Spleen (tissue), 11 donors: ENCODE measurements at regions not wholly inside any gene's neighbourhood (a gene's known extent, or its start where the extent isn't known, plus 50 kb on each side); places are given as distances from the start of the nearest gene placed in this dataset.

Source experiments
- DNase-seq: peaks from one replicate; pipeline ENCODE4 v3.0.0-alpha.2; 2020
- H3K27ac ChIP-seq, 8 donors: fragments of 200-600 bp; sonication (generic) in 7 of 8; 1 replicate in 4 of 8; 2 replicates in 4 of 8; pipeline versions ENCODE4 v1.5.0 to v1.8.0; 2016 to 2021; ENCODE audit warnings: inconsistent platforms in 4 of 8, mild to moderate bottlenecking in 4 of 8, moderate library complexity in 1 of 8
- H3K27me3 ChIP-seq, 7 donors: fragments of 200-600 bp; sonication (generic) in 6 of 7; replicated peaks in 1 of 7; 1 replicate in 4 of 7; 2 replicates in 3 of 7; pipeline versions ENCODE4 v1.5.0 to v1.8.0; 2016 to 2021; ENCODE audit warnings: inconsistent platforms in 3 of 7, mild to moderate bottlenecking in 1 of 7
- H3K36me3 ChIP-seq, 6 donors: fragments of 200-600 bp; sonication (generic) in 5 of 6; 1 replicate in 4 of 6; 2 replicates in 2 of 6; pipeline versions ENCODE4 v1.5.0 to v1.8.0; 2016 to 2021; ENCODE audit warnings: inconsistent platforms in 2 of 6
- H3K4me1 ChIP-seq, 6 donors: fragments of 200-600 bp; sonication (generic) in 5 of 6; 1 replicate in 3 of 6; 2 replicates in 3 of 6; pipeline versions ENCODE4 v1.5.0 to v1.8.0; 2016 to 2021; ENCODE audit warnings: inconsistent platforms in 3 of 6
- H3K4me3 ChIP-seq, 8 donors: fragments of 200-600 bp; sonication (generic) in 7 of 8; 1 replicate in 4 of 8; 2 replicates in 4 of 8; pipeline versions ENCODE4 v1.5.0 to v1.8.0; 2016 to 2021; ENCODE audit warnings: inconsistent platforms in 4 of 8, mild to moderate bottlenecking in 4 of 8, moderate library complexity in 2 of 8
- H3K9me3 ChIP-seq, 8 donors: fragments of 200-600 bp; sonication (generic) in 7 of 8; 1 replicate in 4 of 8; 2 replicates in 4 of 8; pipeline versions ENCODE4 v1.5.0 to v1.8.0; 2016 to 2021; ENCODE audit warnings: inconsistent platforms in 4 of 8
- POLR2A ChIP-seq, 3 donors: fragments of 450-650 bp; IDR thresholded peaks; one replicate each; pipeline ENCODE4 v1.5.1; 2017; ENCODE audit warnings: antibody characterized with exemption in 3 of 3, mild to moderate bottlenecking in 1 of 3
- POLR2AphosphoS5 ChIP-seq, 3 donors: sonication (generic); formaldehyde crosslinking; IDR thresholded peaks; one replicate each; pipeline ENCODE4 v1.5.1; 2017; ENCODE audit warnings: antibody characterized with exemption in 3 of 3
- WGBS, 5 donors: extraction: QIAGEN DNeasy Blood & Tissue Kit in 3 of 5; methylation state at CpG; one replicate each; pipeline versions ENCODE4 v1.1.5 to v1.1.7; 2013 to 2018; 5-methylcytosine and 5-hydroxymethylcytosine counted together
- intact Hi-C: fragments of 100-400 bp; cut with DNase I; formaldehyde crosslinking; loops from one replicate; pipeline ENCODE4 v1.15.0; 2023; ENCODE audit warnings: low total_unique reads
- TF ChIP-seq, protein P1 (sequence below), 11 experiments: fragments of 200-600 bp in 7 of 11; fragments of 450-650 bp in 4 of 11; sonication (generic) in 4 of 11; IDR thresholded peaks in 8 of 11; conservative IDR thresholded peaks in 3 of 11; 1 replicate in 7 of 11; 2 replicates in 4 of 11; pipeline versions ENCODE4 v1.4.0 to v1.8.0; 2016 to 2021; ENCODE audit warnings: antibody characterized with exemption in 11 of 11, inconsistent platforms in 4 of 11, mild to moderate bottlenecking in 1 of 11
- donor health status: healthy with polysubstance abuse.
- donor health status: DM: no; HTN: no; CAD: no; lungs with moderate emphysema.
- donor health status: DM: no; HTN: no; CAD: no.
- donor health status: Bipolar disorder and iron deficiency.
- donor health status: healthy.
- donor health status: DM: no; HTN: no; CAD: no.
- donor health status: DM: yes; HTN: yes; CAD: no.

GRCh38 chr6:15852289-15852688 lies 189.5 kb upstream of the DTNBP1 start:
- peaks cover 0 to 6% (median 0%) of the 10 kb centered on the region in 8 donors for H3K9me3 ChIP-seq
- DNase-seq, result no peak
- intact Hi-C loops, result no loop called here

GRCh38 chr6:15849395-15849794 lies 186.6 kb upstream of the DTNBP1 start:
- WGBS, 5 donors, result 94 to 99% (median 96%) methylated on average over 4 of the region's 4 CpGs
- TF ChIP-seq, protein P1, sequence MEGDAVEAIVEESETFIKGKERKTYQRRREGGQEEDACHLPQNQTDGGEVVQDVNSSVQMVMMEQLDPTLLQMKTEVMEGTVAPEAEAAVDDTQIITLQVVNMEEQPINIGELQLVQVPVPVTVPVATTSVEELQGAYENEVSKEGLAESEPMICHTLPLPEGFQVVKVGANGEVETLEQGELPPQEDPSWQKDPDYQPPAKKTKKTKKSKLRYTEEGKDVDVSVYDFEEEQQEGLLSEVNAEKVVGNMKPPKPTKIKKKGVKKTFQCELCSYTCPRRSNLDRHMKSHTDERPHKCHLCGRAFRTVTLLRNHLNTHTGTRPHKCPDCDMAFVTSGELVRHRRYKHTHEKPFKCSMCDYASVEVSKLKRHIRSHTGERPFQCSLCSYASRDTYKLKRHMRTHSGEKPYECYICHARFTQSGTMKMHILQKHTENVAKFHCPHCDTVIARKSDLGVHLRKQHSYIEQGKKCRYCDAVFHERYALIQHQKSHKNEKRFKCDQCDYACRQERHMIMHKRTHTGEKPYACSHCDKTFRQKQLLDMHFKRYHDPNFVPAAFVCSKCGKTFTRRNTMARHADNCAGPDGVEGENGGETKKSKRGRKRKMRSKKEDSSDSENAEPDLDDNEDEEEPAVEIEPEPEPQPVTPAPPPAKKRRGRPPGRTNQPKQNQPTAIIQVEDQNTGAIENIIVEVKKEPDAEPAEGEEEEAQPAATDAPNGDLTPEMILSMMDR (IDR thresholded peaks at IDR 0.05 in 8 of 11, conservative IDR thresholded peaks at IDR 0.05 in 3 of 11), result no peak
- TF ChIP-seq POLR2A (IDR thresholded peaks at IDR 0.05), result no peak
- H3K4me3 ChIP-seq, result no peak overlapping the region
- no peaks in the 10 kb centered on the region for H3K4me1 ChIP-seq
- intact Hi-C loops, result no loop called here
- DNase-seq, result no peak
- no peaks in the 10 kb centered on the region for H3K27me3 ChIP-seq
- H3K9me3 ChIP-seq, result peaks cover 0 to 6% (median 0%) of the 10 kb centered on the region in 8 donors
- H3K27ac ChIP-seq, result no peak overlapping the region
- H3K36me3 ChIP-seq, result no peaks in the 10 kb centered on the region

More at GRCh38 chr6:15852289-15852688, 189.5 kb upstream of the DTNBP1 start:
- H3K4me1 ChIP-seq, result no peaks in the 10 kb centered on the region
- TF ChIP-seq, protein P1 (IDR thresholded peaks at IDR 0.05 in 8 of 11, conservative IDR thresholded peaks at IDR 0.05 in 3 of 11), result no peak
- TF ChIP-seq POLR2AphosphoS5 (IDR thresholded peaks at IDR 0.05) (no peak), POLR2A (IDR thresholded peaks at IDR 0.05) (no peak)
- no peak overlapping the region for H3K27ac ChIP-seq
- H3K36me3 ChIP-seq, result no peaks in the 10 kb centered on the region
- no peaks in the 10 kb centered on the region for H3K27me3 ChIP-seq
- no peak overlapping the region for H3K4me3 ChIP-seq
- 68 to 96% (median 88%) methylated on average over 2 of the region's 2 CpGs for WGBS, 5 donors

DNA sequence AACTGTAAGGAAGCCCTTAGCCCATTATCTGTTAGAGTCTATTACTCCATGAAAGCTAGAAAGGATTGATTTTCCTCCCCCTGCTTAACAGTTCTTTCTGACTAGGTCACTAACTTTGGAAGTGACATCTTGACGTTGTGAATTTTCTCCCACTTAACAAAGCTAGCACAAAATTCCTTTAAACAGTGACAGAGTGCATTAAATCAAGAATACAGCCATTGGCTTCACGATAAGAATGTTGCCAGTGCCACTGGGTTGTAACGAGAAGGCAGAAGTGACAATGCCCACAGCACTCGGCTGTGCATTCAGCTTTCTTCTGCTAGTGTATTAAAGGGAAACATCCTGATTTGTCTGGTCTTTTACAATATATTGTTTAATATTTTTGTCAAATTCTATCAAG lies 182.7 kb upstream of the DTNBP1 start:
- H3K27me3 ChIP-seq, result no peaks in the 10 kb centered on the region
- no peak overlapping the region for H3K4me3 ChIP-seq
- H3K27ac ChIP-seq, result no peak overlapping the region
- no peaks in the 10 kb centered on the region for H3K36me3 ChIP-seq
- 85 to 93% (median 91%) methylated on average over 4 of the region's 4 CpGs for WGBS, 5 donors
- H3K9me3 ChIP-seq, result no peaks in the 10 kb centered on the region
- no peaks in the 10 kb centered on the region for H3K4me1 ChIP-seq
- no peak for DNase-seq
- intact Hi-C loops, result no loop called here
- no peak for TF ChIP-seq POLR2A (IDR thresholded peaks at IDR 0.05)
- no peak for TF ChIP-seq POLR2AphosphoS5 (IDR thresholded peaks at IDR 0.05)
- TF ChIP-seq, protein P1 (IDR thresholded peaks at IDR 0.05 in 8 of 11, conservative IDR thresholded peaks at IDR 0.05 in 3 of 11), result no peak

DNA sequence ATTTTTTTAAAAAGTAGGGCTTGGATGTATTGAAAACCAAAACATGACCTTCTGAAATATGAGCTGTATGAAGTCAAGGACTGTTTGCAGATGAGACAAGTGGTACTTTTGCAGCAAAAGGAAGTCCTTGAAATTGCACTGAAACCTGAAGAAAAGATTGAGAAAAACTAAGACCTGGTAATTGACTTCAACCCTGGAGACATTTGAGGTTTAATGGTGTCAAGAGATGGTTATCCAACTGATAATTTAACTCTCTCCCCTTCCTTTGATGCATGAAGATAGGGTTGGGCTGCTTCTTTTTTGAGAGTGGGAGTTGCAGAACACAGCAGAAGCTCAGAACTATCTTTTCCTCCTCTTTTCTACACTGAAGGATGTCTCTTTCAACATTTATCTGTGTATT lies 180.9 kb upstream of the DTNBP1 start:
- Histone ChIP-seq H3K27me3 (no peaks in the 10 kb centered on the region), H3K9me3 (no peaks in the 10 kb centered on the region), H3K4me3 (no peak overlapping the region), H3K4me1 (no peaks in the 10 kb centered on the region), H3K36me3 (no peaks in the 10 kb centered on the region), H3K27ac (no peak overlapping the region)
- intact Hi-C loops, result no loop called here
- TF ChIP-seq POLR2AphosphoS5 (IDR thresholded peaks at IDR 0.05), result no peak
- TF ChIP-seq POLR2A (IDR thresholded peaks at IDR 0.05), result no peak
- TF ChIP-seq, protein P1 (IDR thresholded peaks at IDR 0.05 in 8 of 11, conservative IDR thresholded peaks at IDR 0.05 in 3 of 11), result no peak
- no peak for DNase-seq
